Epidermal melanocyte (primary cell): ENCODE measurements at regions not wholly inside any gene's neighbourhood (a gene's known extent, or its start where the extent isn't known, plus 50 kb on each side); places are given as distances from the start of the nearest gene placed in this dataset.

Experiments used
- DNase-seq: peaks from one replicate; pipeline ENCODE4 v3.0.0; 2011; ENCODE audit warnings: low spot score; ENCODE audit not compliant: insufficient read length

DNA sequence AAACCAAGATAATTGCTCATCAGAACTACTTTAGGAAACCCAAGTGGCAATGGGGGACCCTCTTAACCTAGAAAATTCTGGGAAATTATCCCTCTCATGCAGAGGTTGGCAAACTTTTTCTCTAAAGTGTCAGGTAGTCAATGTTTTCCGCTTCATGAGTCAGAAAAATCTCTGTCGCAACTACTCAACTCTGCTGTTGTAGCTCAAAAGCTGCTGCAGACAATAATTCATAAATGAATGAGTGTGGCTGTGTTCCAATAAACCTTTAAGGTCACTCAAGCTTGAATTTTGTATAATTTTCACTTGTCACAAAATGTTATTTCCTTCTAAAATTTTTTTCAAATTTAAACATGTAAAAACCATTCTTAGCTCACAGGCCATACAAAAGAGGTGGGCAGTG lies 193.4 kb upstream of the MID1 start:
- DNase-seq = no peak

DNA sequence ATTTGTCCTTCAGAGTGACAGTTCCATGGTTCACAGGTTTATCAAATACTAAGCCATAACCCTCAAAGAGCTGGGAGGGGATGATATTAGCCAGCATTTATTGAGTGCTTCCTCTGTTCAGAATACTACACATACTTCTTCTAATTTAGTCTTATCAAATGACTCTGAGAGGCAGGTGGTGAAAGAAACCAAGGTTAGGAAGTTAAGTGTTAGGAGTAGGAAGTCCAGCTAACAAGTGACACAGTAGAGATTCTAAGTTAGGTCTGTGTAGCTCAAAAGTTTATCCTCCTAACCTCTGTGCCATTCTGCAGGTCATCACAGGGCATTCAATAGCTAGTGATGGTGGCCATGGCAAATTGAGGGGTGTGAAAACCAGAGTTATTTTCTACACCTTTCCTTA lies 198.3 kb upstream of the MID1 start:
- DNase-seq = no peak

DNA sequence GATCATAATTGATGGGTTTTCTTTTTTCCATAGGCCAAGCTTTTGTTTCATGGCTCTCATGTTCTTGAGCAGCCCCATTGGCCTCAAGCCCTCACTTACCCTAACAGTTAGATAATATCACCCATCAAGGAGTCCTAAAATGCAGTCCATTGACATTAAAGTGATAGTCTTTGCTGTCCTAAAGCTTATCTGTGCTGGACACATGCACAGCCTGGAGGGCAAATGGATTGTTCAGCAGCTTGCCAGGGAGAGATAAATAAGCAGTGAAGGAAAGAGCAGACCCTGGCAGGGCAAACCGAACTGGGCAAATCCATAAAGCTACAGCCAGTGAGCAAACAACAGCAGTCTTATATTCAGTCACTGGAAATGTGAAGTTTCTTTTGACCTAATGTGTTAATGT lies 199.6 kb upstream of the MID1 start:
- DNase-seq = no peak

DNA sequence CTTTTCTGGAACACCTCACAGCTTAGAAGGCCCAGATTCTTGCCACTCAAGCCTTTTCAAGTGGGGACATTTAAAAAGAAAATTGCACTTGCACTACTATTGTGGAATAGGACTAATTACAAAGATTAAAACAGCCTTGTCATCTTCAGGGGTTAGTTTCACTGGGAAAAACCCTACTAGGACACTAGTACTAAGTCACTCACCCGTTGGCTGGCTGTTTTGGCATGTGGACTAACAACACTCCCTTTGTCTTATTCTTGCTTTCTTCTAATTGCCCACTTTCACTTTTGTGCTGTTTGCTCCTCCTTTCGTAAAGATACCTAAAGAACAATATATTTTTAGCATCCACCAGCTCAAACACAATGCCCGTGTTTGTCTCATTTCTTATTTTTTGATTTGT lies 200.9 kb upstream of the MID1 start:
- no peak for DNase-seq

DNA sequence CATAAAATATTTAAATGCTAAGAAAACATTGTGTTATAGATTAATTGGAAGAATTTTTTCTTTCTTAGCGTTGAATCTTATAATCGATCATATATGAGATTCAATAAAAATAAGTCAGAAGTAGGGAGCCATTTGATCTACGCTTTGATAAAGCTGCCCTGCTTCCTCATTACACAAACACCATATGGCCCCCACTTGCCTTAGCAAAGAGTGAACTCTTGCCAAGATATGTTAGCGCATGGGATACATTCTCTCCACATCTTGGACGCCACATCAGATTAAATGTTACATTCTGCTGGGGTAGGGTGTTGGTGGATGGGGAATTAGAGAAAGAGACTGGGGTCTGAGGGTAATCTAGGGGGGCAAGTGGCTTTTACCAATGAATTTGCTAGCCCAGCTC lies 207.7 kb upstream of the MID1 start:
- DNase-seq = no peak

DNA sequence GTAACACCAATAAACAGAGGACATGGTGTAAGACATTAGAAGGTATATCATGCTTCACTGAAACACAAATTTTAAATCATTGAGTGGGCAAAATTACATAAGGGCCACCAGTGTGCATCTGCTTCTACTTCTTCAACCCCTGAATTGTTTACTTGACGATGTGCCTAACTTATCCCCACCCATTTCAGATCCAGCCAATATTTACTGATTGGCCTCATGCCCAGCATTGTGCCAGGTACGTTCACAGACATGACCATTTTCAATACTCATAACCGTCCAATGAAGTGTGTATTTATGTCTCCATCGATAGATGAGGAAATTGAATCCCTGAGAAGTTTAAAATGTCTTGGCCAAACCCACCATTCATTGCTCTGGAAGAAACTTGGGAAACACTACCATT lies 208.3 kb upstream of the MID1 start:
- DNase-seq = no peak

DNA sequence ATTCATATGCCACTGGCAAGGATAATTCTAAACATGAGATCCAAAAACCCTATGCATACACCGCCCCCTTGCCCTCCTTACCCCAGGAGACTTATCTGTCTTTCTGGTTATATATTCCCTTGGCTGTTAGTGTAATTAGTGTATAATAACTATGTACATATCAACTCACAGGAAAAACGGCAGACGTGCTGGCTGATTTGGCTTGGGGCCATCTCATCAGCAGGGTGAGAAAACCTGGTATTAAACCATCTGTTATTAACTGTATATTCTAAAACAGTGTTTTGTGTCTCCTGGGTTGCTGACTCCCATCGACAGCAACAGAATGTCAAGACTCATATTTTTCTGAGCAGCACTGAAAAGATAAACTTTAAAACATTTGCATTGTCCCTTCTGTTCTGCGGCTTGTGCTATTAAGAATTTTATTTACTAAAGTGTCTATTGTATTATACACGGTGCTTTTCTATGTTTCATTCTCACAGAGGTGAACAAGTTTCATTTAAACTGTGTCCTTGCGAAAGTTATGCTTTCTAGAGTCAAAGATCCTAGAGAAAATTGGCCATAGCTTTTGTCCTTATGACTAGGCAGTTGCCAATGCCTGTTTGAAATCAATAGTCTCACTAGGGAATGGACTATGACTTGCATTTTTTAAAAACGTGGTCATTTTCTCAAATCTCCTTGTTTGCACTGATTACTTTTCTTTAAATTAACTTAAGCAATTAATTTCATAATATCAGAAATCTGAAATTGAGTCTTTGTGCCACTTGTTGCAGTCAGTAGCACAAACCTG lies 211.5 kb upstream of the MID1 start:
- no peak for DNase-seq

DNA sequence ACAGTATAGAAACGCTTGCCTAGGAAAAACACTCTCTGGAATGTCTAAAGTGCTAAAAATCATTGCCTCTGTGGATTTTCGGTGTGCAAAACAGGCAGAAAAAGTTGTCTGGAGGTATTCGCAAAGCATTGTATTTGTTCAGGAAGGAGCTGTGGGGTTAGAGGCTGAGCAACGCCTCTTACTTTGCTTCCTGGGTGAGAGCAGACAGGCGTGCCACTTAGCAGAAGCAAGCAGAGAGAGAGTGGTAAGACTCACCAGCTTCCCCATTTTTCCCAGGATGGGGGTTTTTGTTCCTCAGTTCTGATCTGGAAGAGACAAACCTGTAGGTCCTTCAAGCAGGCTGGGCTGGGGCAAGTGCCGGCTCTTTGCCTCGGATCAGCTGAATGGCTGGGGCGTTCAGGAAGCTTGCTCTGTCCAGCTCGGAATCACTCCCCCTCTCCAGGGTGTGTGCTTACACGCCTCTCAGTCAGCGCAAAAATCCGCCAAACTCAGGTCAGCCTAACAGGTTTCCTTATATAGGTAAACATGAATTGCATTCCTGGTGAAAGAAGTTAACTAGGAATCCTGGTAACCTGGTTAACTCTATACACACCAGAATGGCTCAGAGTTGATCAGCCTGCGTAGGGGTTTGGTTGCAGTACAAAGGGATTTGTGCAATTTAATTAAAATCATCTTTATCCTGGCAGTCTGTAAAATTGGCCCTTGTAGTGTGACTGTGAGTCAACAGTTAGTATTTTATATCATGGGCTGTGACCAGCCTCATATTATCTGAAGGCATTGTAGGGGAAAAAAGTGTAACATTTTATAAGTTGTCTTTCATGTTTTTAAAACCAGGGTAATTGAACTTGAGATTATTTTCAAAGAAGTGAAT lies 213.1 kb upstream of the MID1 start:
- DNase-seq = no peak

DNA sequence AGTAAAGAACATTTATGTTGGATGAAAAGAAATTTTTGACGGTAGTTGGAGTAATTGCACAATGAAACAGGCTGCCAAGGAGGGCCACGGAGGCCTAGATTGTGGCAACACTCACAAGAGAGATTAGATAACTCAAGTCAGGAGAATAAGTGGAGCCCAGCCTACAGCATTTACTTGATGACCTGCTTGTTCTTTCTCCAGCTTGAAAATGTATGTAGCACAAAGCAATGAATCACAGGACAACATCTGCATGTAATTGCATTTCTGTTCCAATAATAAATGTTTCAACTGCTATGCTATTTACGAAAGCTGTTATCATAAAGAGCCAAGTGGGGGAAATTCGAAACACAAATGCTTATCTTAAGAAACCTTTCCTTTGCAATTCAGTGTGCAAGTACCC lies 221.2 kb upstream of the MID1 start:
- DNase-seq = no peak

DNA sequence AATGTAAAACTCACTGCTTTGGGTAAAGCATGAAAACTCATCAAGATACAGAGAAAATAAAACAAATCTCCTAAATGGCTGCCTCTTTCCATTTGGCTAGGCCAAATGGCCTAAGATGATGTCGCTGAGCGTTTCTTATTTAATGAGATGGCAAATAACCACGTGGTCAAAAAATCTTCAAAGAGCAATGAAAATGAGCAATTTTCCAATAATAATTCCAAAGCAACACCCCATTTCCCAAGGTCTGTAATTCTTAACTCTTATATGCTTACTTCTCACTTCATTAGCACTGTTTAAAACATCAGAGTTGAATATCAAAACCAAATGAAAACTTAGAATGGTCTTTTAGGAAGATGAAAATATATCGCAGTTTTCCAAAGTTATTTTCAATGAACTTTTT lies 222.3 kb upstream of the MID1 start:
- DNase-seq = no peak

DNA sequence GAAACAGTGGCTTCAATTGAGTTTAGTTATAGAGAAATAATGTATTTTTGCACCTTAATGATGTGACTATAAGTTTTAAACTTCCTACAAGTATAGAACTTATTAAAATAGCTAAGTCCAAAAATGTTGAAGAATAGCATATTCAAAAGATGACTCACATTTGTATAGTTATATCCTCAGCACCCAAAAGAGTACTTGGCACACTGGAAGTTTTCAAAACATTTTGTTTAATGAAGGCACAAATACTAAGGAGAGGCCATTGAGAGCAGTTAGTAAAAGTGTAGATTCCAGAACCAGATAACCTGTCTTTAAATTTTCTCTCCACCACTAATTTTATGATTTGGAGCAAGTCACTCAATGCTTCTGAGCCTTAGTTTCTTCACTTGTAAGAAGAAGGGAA lies 226.9 kb upstream of the MID1 start:
- no peak for DNase-seq

DNA sequence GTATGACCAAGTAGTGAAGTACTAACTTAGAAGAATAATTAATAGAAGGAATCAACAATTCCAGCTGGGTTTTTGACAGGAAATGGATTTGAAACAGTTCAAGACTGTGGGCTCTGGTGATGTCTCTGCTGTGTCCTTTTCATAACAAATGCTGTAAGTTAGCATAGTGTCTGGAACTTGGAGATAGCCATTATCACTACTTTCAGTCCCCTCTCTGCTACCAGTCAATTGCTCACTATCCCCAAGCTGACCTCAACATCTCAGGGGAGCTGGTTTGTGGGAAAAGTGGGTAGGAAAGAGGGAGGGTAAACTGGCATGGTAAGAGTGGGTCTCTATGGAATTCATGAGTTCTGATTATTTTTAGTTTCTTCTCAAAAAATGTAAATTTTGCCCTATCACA lies 231.4 kb upstream of the MID1 start:
- DNase-seq = no peak

DNA sequence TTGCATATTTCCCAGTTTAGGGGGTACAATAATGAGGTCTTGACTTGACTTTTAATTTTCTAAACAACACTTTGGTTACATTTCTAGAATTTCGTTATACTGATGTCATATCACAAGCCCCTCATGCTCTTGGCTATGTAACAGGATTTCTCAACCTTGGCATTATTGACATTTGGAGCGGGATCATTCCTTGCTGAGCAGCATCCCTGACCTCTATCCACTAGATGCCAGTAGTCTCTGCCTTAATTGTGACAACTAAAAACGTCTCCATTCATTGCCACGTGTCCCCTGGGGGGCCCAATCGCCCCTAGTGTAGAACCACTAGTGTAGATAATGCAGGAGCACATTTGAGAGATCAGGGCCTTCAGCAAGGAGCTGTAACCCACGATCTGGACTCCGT lies 234.2 kb upstream of the MID1 start:
- no peak for DNase-seq

DNA sequence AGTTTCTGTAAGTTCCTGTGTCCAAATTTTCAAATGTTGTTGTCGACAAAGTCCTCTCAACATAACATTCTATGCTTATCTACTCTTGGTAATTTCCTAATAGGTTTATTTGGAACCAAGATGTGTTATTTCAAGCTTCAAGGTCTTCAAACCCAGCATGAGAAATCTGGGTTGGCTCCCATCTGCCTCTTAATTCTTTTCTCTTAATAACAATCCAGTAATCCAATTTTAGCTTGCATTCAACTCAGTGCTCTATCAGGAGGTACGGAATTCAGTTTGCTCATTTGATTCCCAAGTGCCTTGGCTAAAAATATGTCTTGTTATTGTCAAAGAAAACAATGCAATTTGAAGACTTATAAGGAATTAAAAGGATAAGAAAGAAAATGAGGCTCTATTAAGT lies 235.5 kb upstream of the MID1 start:
- DNase-seq = no peak

DNA sequence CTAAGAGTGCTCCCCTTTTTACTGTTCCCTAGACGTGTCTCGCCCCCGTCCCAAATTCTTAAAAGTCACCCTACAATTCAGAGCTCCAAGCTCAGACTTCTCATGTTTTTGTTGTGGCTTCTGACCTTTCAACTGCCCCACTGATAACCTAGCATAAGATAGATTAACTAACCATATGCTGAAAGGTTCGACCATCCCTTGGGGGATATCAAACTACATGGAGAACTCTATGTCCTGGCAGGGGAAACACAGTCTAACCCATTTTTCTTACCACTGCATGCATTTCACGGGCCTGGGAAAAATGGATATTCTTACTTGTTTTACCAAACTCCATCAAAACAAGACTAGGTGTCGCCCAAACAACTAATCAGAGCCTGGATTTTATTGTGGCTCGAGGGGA lies 236.4 kb upstream of the MID1 start:
- no peak for DNase-seq

DNA sequence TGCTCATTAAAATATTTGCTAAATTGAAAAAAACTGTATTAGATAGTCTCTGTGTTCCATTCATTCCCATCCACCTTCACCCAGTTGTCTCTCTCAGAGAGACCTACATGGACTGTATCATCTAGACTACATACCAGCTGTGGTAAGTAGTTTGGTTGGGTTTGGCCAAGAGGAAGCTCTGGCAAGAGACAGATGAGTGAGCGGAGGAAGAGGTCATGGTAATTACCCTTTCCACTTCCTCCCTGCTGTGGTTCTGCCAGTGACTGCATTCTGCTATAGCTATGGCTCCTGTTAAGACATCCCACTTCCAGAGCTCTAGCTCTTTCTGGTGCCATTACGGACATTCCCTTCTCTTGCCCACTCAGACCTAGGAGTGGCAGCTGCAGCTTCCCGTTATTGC lies 239.0 kb upstream of the MID1 start:
- no peak for DNase-seq

DNA sequence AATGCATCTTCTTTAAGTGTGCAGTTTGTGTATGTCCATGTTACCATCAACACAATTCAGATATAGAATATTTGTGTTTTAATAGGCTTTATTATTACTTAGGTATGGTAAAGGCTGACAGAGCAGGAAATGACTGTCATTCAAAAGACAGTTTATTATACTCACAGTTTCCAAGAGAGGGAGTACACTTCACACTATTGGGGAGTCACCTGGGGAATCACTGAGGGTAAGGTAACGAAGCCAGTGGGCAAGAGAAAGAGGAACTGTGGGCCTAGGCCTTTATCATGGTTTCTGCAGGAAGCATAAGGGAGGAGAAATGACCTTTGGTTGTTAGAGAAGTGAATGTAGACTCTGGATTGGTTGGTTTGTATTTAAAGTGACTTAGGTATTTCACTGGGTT lies 235.1 kb upstream of the HCCS start:
- DNase-seq = no peak

DNA sequence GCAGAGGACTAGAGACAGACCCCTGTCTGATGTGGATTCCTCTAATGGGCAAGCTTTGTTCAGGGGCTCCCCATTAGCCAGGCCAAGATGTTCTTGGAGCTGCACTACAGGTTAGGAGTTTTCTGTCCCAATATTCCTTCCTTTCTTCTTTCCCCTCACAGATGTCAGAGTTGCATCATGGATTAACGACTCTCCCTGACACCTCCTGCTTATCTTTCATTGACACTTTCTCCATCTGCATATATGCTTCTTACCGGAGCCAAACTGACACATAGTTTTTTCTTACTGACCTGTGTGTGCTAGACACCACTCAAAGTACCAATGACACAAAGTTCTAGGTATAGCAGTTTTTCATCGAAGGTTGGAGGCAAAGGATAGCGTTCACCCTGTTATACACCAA lies 228.6 kb upstream of the HCCS start:
- no peak for DNase-seq

DNA sequence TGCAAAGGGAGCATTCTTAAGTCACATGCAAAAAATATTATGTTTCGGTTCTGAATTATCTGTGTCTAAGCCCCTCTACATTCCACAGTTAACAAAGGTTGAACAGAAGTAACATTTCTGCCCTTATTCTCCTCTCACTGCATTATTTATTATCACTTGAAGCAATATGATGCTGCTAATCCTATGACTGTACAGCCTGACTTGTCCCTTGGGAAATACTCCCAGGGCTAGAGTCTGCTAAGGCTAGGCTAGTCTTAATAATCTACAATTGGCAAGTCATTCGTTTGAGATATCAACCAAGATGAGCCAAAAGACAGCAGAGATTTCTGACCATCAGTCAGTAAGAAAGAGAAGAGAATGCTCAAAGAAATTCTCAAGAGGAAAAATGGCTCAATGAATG lies 226.9 kb upstream of the HCCS start:
- no peak for DNase-seq

DNA sequence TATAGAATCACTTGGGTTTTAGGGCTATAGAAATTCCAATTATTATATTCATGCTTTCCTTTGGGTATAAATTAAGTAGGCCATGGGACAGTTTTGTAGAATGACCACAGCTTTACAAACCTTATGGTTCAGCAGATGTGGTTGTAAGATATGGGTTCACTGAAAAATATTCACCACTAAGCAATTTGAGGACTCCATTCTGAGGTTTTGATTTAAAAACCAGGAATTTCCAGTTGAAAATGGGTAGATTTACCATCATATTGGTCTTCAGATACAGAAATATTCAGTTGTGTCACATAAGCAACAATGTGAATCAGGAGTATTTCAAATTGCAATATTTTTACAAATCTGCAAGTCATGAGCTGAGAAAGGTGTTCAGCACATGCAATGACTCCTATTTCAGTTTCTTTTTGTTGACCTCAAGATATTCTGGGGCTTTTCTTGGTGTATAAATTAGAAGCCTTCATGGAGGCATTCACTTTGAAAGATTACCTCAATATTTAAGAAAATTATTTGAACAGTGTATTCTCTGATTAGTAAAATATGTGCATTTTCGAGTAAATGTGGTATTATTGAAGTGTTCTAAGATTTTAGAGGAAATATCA lies 218.4 kb upstream of the HCCS start:
- DNase-seq = no peak

DNA sequence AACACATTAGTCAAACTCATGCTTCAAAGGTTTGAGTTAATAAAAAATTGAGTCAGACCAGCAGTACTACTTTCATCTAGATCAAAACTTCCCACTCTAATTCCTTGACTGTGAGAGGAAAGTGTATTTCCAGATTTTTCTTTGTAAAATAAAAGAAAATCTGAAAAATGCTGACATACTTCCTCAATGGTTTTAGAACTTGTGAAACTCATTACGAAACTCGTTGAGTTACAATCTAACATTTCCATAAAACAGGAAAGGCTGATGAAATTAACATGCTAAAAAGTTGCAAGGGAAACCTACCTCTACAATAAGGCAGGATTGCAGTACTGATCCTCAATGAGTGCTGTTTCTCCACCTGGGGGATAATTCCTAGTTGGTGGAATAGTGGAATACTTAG lies 217.8 kb upstream of the HCCS start:
- DNase-seq = no peak

DNA sequence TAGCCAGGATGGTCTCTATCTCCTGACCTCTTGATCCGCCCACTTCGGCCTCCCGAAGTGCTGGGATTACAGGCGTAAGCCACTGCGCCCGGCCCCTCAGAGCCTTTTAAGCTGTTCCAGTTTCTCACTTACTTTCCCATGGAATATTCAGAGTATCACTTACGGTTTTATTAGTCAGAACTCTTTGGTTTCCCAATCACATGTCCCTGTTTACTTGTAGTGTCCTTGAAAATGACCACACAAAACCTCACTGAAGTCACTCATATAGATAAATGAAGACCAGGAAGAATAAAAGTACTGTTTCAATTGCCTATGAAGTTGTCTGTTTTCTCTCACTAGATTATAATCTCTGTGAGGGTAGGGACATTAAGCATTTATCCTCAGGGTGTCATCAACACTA lies 217.2 kb upstream of the HCCS start:
- no peak for DNase-seq

DNA sequence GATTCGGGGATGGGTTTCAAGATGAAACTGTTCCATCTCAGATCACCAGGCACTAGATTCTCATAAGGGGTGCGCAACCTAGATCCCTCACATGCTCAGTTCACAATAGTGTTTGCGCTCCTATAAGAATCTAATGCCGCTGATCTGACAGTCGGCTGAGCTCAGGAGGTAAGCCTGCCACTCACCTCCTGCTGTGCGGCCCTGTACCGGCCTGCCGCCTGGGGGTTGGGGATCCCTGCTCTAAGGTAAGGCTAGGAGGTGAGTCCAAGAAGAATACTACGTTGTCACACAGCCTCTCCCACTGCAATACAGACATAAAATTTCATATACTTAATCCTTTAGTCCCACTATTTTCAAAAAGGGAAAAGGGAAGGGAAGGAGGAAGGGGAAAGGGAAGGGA lies 213.4 kb upstream of the HCCS start:
- no peak for DNase-seq
